ENCODE measurements at regions not wholly inside any gene's neighbourhood (a gene's known extent, or its start where the extent isn't known, plus 50 kb on each side); places are given as distances from the start of the nearest gene placed in this dataset.

- dilution Hi-C loops (cut with MboI; ENCODE audit: extremely low pct_ligation_motif_present, low sequenced_read_pairs), result no loop called here
- no peaks in the 10 kb centered on the region for H3K79me2 ChIP-seq (ENCODE audit: control insufficient read depth, insufficient read depth, low read length)
- H3K9me1 ChIP-seq (ENCODE audit: control insufficient read depth, extremely low read depth, insufficient read depth, low read length), result no peaks in the 10 kb centered on the region
- no peak overlapping the region for H3K4me3 ChIP-seq (ENCODE audit: control insufficient read depth in 2 of 3, extremely low read depth in 1 of 3, insufficient read depth in 2 of 3, low read depth in 1 of 3, low read length in 3 of 3)
- no peaks in the 10 kb centered on the region for H3K27me3 ChIP-seq (ENCODE audit: control insufficient read depth, extremely low read depth, insufficient read depth, low read length)
- no peak for DNase-seq (ENCODE audit: low read depth, low spot score)
- H4K20me1 ChIP-seq (ENCODE audit: control insufficient read depth, extremely low read depth, insufficient read depth, low read length), result no peaks in the 10 kb centered on the region
- no peak overlapping the region for H3K9ac ChIP-seq (ENCODE audit: control insufficient read depth, extremely low read depth, insufficient read depth, low read length)
- TF ChIP-seq EZH2 (IDR thresholded peaks at IDR 0.05; ENCODE audit: low read length), result no peak
- H2AFZ ChIP-seq (ENCODE audit: control insufficient read depth, low read length), result no peak overlapping the region
- no peaks in the 10 kb centered on the region for H3K9me3 ChIP-seq (ENCODE audit: control insufficient read depth, low read depth, low read length)
- no peak for FAIRE-seq
- no peak overlapping the region for H3K4me2 ChIP-seq (ENCODE audit: control insufficient read depth, extremely low read depth, insufficient read depth, low read depth, low read length)
- peaks cover 6% of the 10 kb centered on the region for H3K4me1 ChIP-seq (ENCODE audit: control insufficient read depth, extremely low read depth, insufficient read depth, low read length)
- H3K27ac ChIP-seq (ENCODE audit: control insufficient read depth, insufficient read depth, low read length), result no peak overlapping the region
- H3K36me3 ChIP-seq (ENCODE audit: control insufficient read depth in 2 of 2, extremely low read depth in 1 of 2, insufficient read depth in 2 of 2, low read length in 2 of 2), result no peaks in the 10 kb centered on the region
Observed at GRCh38 chr15:66942649-66943390, 122.6 kb upstream of the SMAD3 start.

GRCh38 chr15:66943456-66944095 lies 121.8 kb upstream of the SMAD3 start:
- dilution Hi-C loops (cut with MboI; ENCODE audit: extremely low pct_ligation_motif_present, low sequenced_read_pairs), result no loop called here
- TF ChIP-seq EZH2 (IDR thresholded peaks at IDR 0.05; ENCODE audit: low read length) (no peak), CTCF (optimal IDR thresholded peaks at IDR 0.05 in 1 of 3, IDR thresholded peaks at IDR 0.05 in 1 of 3, conservative IDR thresholded peaks at IDR 0.05 in 1 of 3; ENCODE audit: extremely low read depth in 1 of 3, insufficient read depth in 2 of 3, low read length in 3 of 3) (peak; percentile 31 to 64 (median 38))
- FAIRE-seq, result peak; percentile 17
- Histone ChIP-seq H3K79me2 (ENCODE audit: control insufficient read depth, insufficient read depth, low read length) (no peaks in the 10 kb centered on the region), H3K9me3 (ENCODE audit: control insufficient read depth, low read depth, low read length) (no peaks in the 10 kb centered on the region), H3K4me1 (ENCODE audit: control insufficient read depth, extremely low read depth, insufficient read depth, low read length) (peaks cover 6% of the 10 kb centered on the region), H3K36me3 (ENCODE audit: control insufficient read depth in 2 of 2, extremely low read depth in 1 of 2, insufficient read depth in 2 of 2, low read length in 2 of 2) (no peaks in the 10 kb centered on the region), H3K4me2 (ENCODE audit: control insufficient read depth, extremely low read depth, insufficient read depth, low read depth, low read length) (no peak overlapping the region), H3K4me3 (ENCODE audit: control insufficient read depth in 2 of 3, extremely low read depth in 1 of 3, insufficient read depth in 2 of 3, low read depth in 1 of 3, low read length in 3 of 3) (no peak overlapping the region), H2AFZ (ENCODE audit: control insufficient read depth, low read length) (no peak overlapping the region), H4K20me1 (ENCODE audit: control insufficient read depth, extremely low read depth, insufficient read depth, low read length) (no peaks in the 10 kb centered on the region), H3K9me1 (ENCODE audit: control insufficient read depth, extremely low read depth, insufficient read depth, low read length) (no peaks in the 10 kb centered on the region), H3K27me3 (ENCODE audit: control insufficient read depth, extremely low read depth, insufficient read depth, low read length) (no peaks in the 10 kb centered on the region), H3K27ac (ENCODE audit: control insufficient read depth, insufficient read depth, low read length) (no peak overlapping the region), H3K9ac (ENCODE audit: control insufficient read depth, extremely low read depth, insufficient read depth, low read length) (no peak overlapping the region)
- DNase-seq (ENCODE audit: low read depth, low spot score), result no peak
